CD14-positive monocyte (primary cell): ENCODE measurements at regions not wholly inside any gene's neighbourhood (a gene's known extent, or its start where the extent isn't known, plus 50 kb on each side); places are given as distances from the start of the nearest gene placed in this dataset.

ENCODE experiments used
- DNase-seq, 3 donors: peaks; one replicate each; pipeline ENCODE4 v3.0.0-alpha.2; 2011 to 2022
- H2AFZ ChIP-seq: 2 replicates; pipeline ENCODE4 v1.6.0; 2012; ENCODE audit warnings: mild to moderate bottlenecking, low read depth, low read length, inconsistent platforms; ENCODE audit not compliant: insufficient read depth, poor library complexity, severe bottlenecking
- H3K27ac ChIP-seq, 2 donors: 1 replicate in 1 of 2; 2 replicates in 1 of 2; pipeline ENCODE4 v1.5.1; 2012 to 2013; ENCODE audit warnings: low read length in 2 of 2, control low read depth in 1 of 2, inconsistent platforms in 1 of 2, low read depth in 1 of 2, mild to moderate bottlenecking in 1 of 2
- H3K27me3 ChIP-seq, 2 donors: one replicate each; pipeline versions ENCODE4 v1.6.0 to v1.6.1; 2011 to 2013; ENCODE audit warnings: low read length in 2 of 2; ENCODE audit not compliant: control insufficient read depth in 2 of 2, insufficient read depth in 2 of 2
- H3K36me3 ChIP-seq, 2 donors: replicated peaks in 1 of 2; 1 replicate in 1 of 2; 2 replicates in 1 of 2; pipeline versions ENCODE4 v1.5.1 to v1.6.1; 2012 to 2013; ENCODE audit warnings: low read length in 2 of 2, control low read depth in 1 of 2, inconsistent platforms in 1 of 2, mild to moderate bottlenecking in 1 of 2; ENCODE audit not compliant: insufficient read depth in 2 of 2, control insufficient read depth in 1 of 2
- H3K4me1 ChIP-seq, 2 donors: 1 replicate in 1 of 2; 2 replicates in 1 of 2; pipeline versions ENCODE4 v1.5.1 to v1.6.1; 2012 to 2013; ENCODE audit warnings: low read length in 2 of 2, control low read depth in 1 of 2, inconsistent platforms in 1 of 2, mild to moderate bottlenecking in 1 of 2, moderate library complexity in 1 of 2; ENCODE audit not compliant: insufficient read depth in 2 of 2, control insufficient read depth in 1 of 2
- H3K4me2 ChIP-seq: replicated peaks from 2 replicates; pipeline ENCODE3; 2012; ENCODE audit warnings: low read length, moderate library complexity, mild to moderate bottlenecking; ENCODE audit not compliant: poor library complexity, severe bottlenecking; ENCODE audit errors: extremely low read depth
- H3K4me3 ChIP-seq, 3 experiments: fragments of 200-600 bp in 1 of 3; sonication (generic) in 1 of 3; replicated peaks in 1 of 3; 1 replicate in 2 of 3; 2 replicates in 1 of 3; pipeline ENCODE4 v1.5.1; 2011 to 2013; ENCODE audit warnings: low read length in 3 of 3, mild to moderate bottlenecking in 3 of 3, control low read depth in 2 of 3, low read depth in 2 of 3, inconsistent platforms in 1 of 3, moderate library complexity in 1 of 3
- H3K79me2 ChIP-seq: 2 replicates; pipeline ENCODE4 v1.6.0; 2012; ENCODE audit warnings: mild to moderate bottlenecking, control low read depth, inconsistent platforms, low read length, moderate library complexity; ENCODE audit not compliant: insufficient read depth
- H3K9ac ChIP-seq: 2 replicates; pipeline ENCODE4 v1.6.0; 2017; ENCODE audit warnings: low read length, mild to moderate bottlenecking; ENCODE audit not compliant: insufficient read depth, poor library complexity, severe bottlenecking
- H3K9me3 ChIP-seq, 2 donors: replicated peaks in 1 of 2; 1 replicate in 1 of 2; 2 replicates in 1 of 2; pipeline versions ENCODE4 v1.5.1 to v1.6.1; 2012 to 2013; ENCODE audit warnings: low read length in 2 of 2, control low read depth in 1 of 2; ENCODE audit not compliant: control insufficient read depth in 1 of 2, insufficient read depth in 1 of 2
- H4K20me1 ChIP-seq: 2 replicates; pipeline ENCODE4 v1.6.0; 2012; ENCODE audit warnings: mild to moderate bottlenecking, low read length, control low read depth, moderate library complexity; ENCODE audit not compliant: insufficient read depth
- H3K27ac Mint-ChIP-seq, 7 donors: one replicate each; pipeline ENCODE4 v1.8.0; 2020; ENCODE audit warnings: mild to moderate bottlenecking in 7 of 7, mixed read lengths in 7 of 7, moderate library complexity in 6 of 7, inconsistent platforms in 2 of 7
- H3K27me3 Mint-ChIP-seq, 3 donors: one replicate each; pipeline ENCODE4 v1.8.0; 2021 to 2022; ENCODE audit warnings: low read depth in 3 of 3, mild to moderate bottlenecking in 3 of 3, mixed read lengths in 3 of 3, moderate library complexity in 3 of 3, inconsistent platforms in 1 of 3
- H3K36me3 Mint-ChIP-seq, 2 donors: one replicate each; pipeline ENCODE4 v1.8.0; 2020; ENCODE audit warnings: mixed read lengths in 2 of 2, inconsistent platforms in 1 of 2, mild to moderate bottlenecking in 1 of 2
- H3K4me1 Mint-ChIP-seq: one replicate; pipeline ENCODE4 v1.8.0; 2020; ENCODE audit warnings: mild to moderate bottlenecking, mixed read lengths
- H3K4me3 Mint-ChIP-seq, 2 donors: one replicate each; pipeline ENCODE4 v1.8.0; 2020; ENCODE audit warnings: mild to moderate bottlenecking in 2 of 2, mixed read lengths in 2 of 2, moderate library complexity in 1 of 2
- H3K9me3 Mint-ChIP-seq, 7 donors: one replicate each; pipeline ENCODE4 v1.8.0; 2020 to 2022; ENCODE audit warnings: mixed read lengths in 7 of 7, mild to moderate bottlenecking in 6 of 7, moderate library complexity in 6 of 7, inconsistent platforms in 2 of 7
- WGBS: methylation state at CpG from one replicate; pipeline ENCODE4 v1.1.5; 2013; ENCODE audit warnings: missing lambda C conversion rate; ENCODE audit not compliant: insufficient coverage; 5-methylcytosine and 5-hydroxymethylcytosine counted together
- intact Hi-C, 2 donors: fragments of 100-400 bp; cut with micrococcal nuclease; formaldehyde crosslinking; loops; one replicate each; pipeline versions ENCODE4 v1.15.0 to v1.15.1; 2023
- TF ChIP-seq, protein P1 (sequence below): fragments of 200-600 bp; IDR thresholded peaks from one replicate; pipeline ENCODE4 v1.8.0; 2022; ENCODE audit warnings: antibody characterized with exemption, mild to moderate bottlenecking

DNA sequence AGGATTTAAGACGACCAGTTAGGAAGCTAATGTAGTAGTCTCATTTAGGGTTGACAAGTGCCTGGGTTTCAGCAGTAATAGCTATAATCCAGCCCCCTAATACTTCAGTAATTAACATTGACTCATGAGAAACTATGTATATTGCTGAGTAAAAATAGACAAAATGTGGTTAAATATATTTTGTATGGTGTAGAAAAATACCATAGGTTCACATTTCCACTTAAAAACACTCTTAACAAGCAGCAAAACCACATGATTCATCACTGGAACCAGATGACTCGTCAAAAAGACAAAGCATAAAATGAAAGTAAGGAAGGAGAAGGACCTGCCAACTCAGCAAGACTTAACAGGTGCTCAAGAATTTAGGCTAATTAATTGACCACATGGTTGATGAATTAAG lies 288.9 kb downstream of the EFHB start:
- intact Hi-C loops: no loop called here
- H4K20me1 ChIP-seq: no peaks in the 10 kb centered on the region
- TF ChIP-seq, protein P1, sequence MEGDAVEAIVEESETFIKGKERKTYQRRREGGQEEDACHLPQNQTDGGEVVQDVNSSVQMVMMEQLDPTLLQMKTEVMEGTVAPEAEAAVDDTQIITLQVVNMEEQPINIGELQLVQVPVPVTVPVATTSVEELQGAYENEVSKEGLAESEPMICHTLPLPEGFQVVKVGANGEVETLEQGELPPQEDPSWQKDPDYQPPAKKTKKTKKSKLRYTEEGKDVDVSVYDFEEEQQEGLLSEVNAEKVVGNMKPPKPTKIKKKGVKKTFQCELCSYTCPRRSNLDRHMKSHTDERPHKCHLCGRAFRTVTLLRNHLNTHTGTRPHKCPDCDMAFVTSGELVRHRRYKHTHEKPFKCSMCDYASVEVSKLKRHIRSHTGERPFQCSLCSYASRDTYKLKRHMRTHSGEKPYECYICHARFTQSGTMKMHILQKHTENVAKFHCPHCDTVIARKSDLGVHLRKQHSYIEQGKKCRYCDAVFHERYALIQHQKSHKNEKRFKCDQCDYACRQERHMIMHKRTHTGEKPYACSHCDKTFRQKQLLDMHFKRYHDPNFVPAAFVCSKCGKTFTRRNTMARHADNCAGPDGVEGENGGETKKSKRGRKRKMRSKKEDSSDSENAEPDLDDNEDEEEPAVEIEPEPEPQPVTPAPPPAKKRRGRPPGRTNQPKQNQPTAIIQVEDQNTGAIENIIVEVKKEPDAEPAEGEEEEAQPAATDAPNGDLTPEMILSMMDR: no peak
- peaks cover 0 to 2% (median 2%) of the 10 kb centered on the region in 3 donors for H3K27me3 Mint-ChIP-seq
- no peaks in the 10 kb centered on the region for H3K36me3 Mint-ChIP-seq
- no peak overlapping the region for H3K4me2 ChIP-seq
- no CpG with 5 or more reads among the region's 2 CpGs for WGBS
- no peak overlapping the region for H3K4me3 ChIP-seq
- no peaks in the 10 kb centered on the region for H3K79me2 ChIP-seq
- H3K9me3 ChIP-seq: peaks cover 0 to 6% of the 10 kb centered on the region in 2 donors
- peaks cover 2% of the 10 kb centered on the region for H3K4me1 Mint-ChIP-seq
- H3K27ac ChIP-seq: no peak overlapping the region
- DNase-seq: no peak
- H3K27ac Mint-ChIP-seq: no peak overlapping the region
- H3K27me3 ChIP-seq: no peaks in the 10 kb centered on the region
- H3K36me3 ChIP-seq: no peaks in the 10 kb centered on the region
- H3K4me1 ChIP-seq: no peaks in the 10 kb centered on the region
- H2AFZ ChIP-seq: no peak overlapping the region
- H3K9me3 Mint-ChIP-seq: peaks cover 0 to 7% (median 6%) of the 10 kb centered on the region in 7 donors
- H3K4me3 Mint-ChIP-seq: no peak overlapping the region
- no peak overlapping the region for H3K9ac ChIP-seq

DNA sequence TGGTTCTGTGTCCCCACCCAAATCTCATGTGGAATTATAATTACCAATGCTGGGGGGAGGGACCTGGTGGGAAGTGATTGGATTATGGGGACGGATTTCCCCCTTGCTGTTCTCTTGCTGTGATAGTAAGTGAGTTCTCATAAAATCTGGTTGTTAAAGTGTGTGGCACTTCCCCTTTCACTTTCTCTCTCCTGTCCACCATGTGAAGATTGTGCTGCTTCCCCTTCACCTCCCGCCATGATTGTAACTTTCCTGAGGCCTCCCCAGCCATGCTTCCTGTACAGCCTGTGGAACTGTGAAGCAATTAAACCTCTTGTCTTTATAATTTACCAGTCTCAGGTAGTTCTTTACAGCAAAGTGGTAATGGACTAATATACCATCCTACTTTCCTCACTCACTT lies 289.6 kb downstream of the EFHB start:
- no peaks in the 10 kb centered on the region for H4K20me1 ChIP-seq
- Mint-ChIP-seq H3K27ac (no peak overlapping the region), H3K4me3 (no peak overlapping the region), H3K9me3 (peaks cover 0 to 6% (median 4%) of the 10 kb centered on the region in 7 donors), H3K27me3 (peaks cover 0 to 2% (median 2%) of the 10 kb centered on the region in 3 donors), H3K4me1 (peaks cover 2% of the 10 kb centered on the region), H3K36me3 (no peaks in the 10 kb centered on the region)
- peaks cover 0 to 6% of the 10 kb centered on the region in 2 donors for H3K9me3 ChIP-seq
- WGBS: no CpG with 5 or more reads among the region's 2 CpGs
- H3K4me3 ChIP-seq: no peak overlapping the region
- H3K79me2 ChIP-seq: no peaks in the 10 kb centered on the region
- H3K27me3 ChIP-seq: no peaks in the 10 kb centered on the region
- no peak overlapping the region for H3K4me2 ChIP-seq
- TF ChIP-seq, protein P1: no peak
- peak overlapping the region; percentile 30 for H2AFZ ChIP-seq
- no peak for DNase-seq
- no peaks in the 10 kb centered on the region for H3K36me3 ChIP-seq
- no peaks in the 10 kb centered on the region for H3K4me1 ChIP-seq
- H3K9ac ChIP-seq: no peak overlapping the region
- H3K27ac ChIP-seq: no peak overlapping the region
- intact Hi-C loops: no loop called here
